Endothelial cell (in vitro differentiated cells): ENCODE measurements at regions not wholly inside any gene's neighbourhood (a gene's known extent, or its start where the extent isn't known, plus 50 kb on each side); places are given as distances from the start of the nearest gene placed in this dataset.

Experiments
- DNase-seq: peaks from one replicate; pipeline ENCODE4 v3.0.0; 2021; ENCODE audit warnings: low spot score
- H3K27ac Mint-ChIP-seq: one replicate; pipeline ENCODE4 v1.8.0; 2021; ENCODE audit warnings: mixed read lengths, inconsistent platforms; ENCODE audit not compliant: unreplicated experiment
- H3K27me3 Mint-ChIP-seq: one replicate; pipeline ENCODE4 v1.8.0; 2021; ENCODE audit warnings: mild to moderate bottlenecking, moderate library complexity, mixed read lengths, inconsistent platforms; ENCODE audit not compliant: unreplicated experiment
- H3K36me3 Mint-ChIP-seq: one replicate; pipeline ENCODE4 v1.8.0; 2021; ENCODE audit warnings: mild to moderate bottlenecking, low read depth, mixed read lengths, inconsistent platforms; ENCODE audit not compliant: unreplicated experiment
- H3K4me1 Mint-ChIP-seq: one replicate; pipeline ENCODE4 v1.8.0; 2021; ENCODE audit warnings: mild to moderate bottlenecking, mixed read lengths, inconsistent platforms; ENCODE audit not compliant: unreplicated experiment
- H3K4me3 Mint-ChIP-seq: one replicate; pipeline ENCODE4 v1.8.0; 2021; ENCODE audit warnings: mild to moderate bottlenecking, mixed read lengths, inconsistent platforms; ENCODE audit not compliant: unreplicated experiment
- H3K9me3 Mint-ChIP-seq: one replicate; pipeline ENCODE4 v1.8.0; 2021; ENCODE audit warnings: mixed read lengths, inconsistent platforms; ENCODE audit not compliant: unreplicated experiment
- TF ChIP-seq, protein P1 (sequence below): fragments of 200-600 bp; sonication (generic); IDR thresholded peaks from one replicate; pipeline ENCODE4 v1.5.0; 2021; ENCODE audit warnings: antibody characterized with exemption; ENCODE audit not compliant: unreplicated experiment

DNA sequence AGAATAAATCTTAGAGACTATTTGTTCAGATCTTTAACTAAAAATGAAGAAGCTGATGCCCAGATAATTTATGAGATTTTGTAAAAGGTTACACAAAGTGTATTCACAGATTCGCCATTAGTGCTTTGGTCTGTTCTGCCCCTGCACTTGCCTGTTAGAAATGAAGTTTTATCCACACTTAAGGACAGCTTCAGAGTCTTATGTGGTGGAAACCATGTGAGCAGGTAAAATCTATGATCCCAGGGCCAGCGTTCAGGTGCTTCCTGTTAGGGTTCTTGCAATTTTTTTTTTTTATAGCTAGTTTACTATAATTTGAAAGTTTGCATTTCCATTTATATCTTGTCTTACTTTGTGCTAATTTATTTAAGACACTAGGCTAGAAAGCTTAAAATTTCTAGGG, 561.6 kb downstream of the PRR16 start:
- no peak for DNase-seq
- TF ChIP-seq, protein P1, sequence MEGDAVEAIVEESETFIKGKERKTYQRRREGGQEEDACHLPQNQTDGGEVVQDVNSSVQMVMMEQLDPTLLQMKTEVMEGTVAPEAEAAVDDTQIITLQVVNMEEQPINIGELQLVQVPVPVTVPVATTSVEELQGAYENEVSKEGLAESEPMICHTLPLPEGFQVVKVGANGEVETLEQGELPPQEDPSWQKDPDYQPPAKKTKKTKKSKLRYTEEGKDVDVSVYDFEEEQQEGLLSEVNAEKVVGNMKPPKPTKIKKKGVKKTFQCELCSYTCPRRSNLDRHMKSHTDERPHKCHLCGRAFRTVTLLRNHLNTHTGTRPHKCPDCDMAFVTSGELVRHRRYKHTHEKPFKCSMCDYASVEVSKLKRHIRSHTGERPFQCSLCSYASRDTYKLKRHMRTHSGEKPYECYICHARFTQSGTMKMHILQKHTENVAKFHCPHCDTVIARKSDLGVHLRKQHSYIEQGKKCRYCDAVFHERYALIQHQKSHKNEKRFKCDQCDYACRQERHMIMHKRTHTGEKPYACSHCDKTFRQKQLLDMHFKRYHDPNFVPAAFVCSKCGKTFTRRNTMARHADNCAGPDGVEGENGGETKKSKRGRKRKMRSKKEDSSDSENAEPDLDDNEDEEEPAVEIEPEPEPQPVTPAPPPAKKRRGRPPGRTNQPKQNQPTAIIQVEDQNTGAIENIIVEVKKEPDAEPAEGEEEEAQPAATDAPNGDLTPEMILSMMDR: no peak
- H3K9me3 Mint-ChIP-seq: no peaks in the 10 kb centered on the region
- no peaks in the 10 kb centered on the region for H3K4me1 Mint-ChIP-seq
- H3K4me3 Mint-ChIP-seq: no peak overlapping the region
- no peaks in the 10 kb centered on the region for H3K36me3 Mint-ChIP-seq
- H3K27me3 Mint-ChIP-seq: no peaks in the 10 kb centered on the region
- no peak overlapping the region for H3K27ac Mint-ChIP-seq

DNA sequence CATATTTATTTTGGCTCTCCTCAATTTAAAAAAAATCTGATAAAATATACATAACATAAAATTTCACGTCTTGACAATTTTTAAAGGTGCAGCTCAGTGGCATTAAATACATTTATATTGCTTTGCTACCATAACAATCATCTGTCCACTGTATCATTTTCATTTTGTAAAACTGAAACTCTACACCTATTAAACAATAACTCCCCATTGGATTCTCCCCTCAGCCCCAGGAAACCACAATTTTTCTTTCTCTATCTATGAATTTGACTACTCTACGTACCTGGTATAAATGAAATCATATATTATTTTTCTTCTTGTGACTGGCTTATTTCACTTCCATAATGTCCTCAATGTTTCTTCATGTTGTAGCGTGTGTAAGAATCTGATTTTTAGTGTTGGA, 563.5 kb downstream of the PRR16 start:
- no peaks in the 10 kb centered on the region for H3K36me3 Mint-ChIP-seq
- no peaks in the 10 kb centered on the region for H3K4me1 Mint-ChIP-seq
- TF ChIP-seq, protein P1: no peak
- DNase-seq: no peak
- H3K9me3 Mint-ChIP-seq: no peaks in the 10 kb centered on the region
- H3K4me3 Mint-ChIP-seq: no peak overlapping the region
- no peaks in the 10 kb centered on the region for H3K27me3 Mint-ChIP-seq
- no peak overlapping the region for H3K27ac Mint-ChIP-seq

DNA sequence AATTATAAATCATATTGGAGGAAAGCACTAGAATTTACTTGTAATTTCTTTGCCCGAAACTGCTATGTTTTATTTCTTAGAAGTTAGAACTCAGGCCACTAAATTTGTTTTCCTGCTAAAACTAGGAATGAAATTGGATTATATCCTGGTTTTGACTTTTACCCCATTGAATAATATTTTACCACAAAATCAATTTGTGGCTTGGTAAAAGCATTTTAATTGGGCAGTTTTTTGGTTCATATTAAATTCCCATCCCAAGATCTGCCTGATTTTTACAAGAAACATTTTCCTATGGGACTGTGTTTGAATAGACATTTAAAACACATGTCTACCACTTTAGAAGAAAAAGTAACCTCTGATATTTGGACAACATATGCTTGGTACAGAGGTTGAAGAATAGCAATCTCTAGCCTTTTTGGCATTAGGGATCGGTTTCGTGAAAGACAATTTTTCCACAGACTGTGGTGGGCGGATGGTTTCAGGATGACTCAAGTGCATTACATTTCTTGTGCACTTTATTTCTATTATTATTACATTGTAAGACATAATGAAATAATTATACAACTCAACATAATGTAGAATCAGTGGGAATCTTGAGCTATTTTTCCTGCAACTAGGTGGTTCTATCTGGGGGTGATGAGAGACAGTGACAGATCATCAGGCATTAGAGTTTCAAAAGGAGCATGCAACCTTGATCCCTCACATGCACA, 565.6 kb downstream of the PRR16 start:
- no peak overlapping the region for H3K27ac Mint-ChIP-seq
- H3K9me3 Mint-ChIP-seq: no peaks in the 10 kb centered on the region
- no peaks in the 10 kb centered on the region for H3K36me3 Mint-ChIP-seq
- TF ChIP-seq, protein P1: no peak
- no peaks in the 10 kb centered on the region for H3K4me1 Mint-ChIP-seq
- no peak for DNase-seq
- H3K4me3 Mint-ChIP-seq: no peak overlapping the region
- H3K27me3 Mint-ChIP-seq: no peaks in the 10 kb centered on the region

DNA sequence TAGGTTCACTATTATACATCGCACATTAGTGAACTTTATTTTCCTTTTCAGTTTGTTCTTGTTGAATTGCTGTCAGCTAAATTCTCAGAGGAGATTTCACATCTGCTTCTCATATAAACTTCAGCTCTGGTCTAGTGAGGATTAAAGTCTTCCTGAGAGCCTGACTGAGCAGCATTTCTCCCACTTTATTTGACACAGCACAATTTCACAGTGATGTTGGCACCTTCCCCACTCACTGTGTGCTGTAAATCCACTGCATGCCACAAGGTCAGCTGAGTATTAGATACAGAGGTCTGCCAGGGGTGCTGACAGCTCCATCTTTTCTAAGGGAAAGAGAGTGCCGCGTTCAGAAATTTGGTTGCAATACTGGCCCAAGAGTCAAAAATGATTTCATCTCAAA, 567.4 kb downstream of the PRR16 start:
- no peak for DNase-seq
- no peak overlapping the region for H3K4me3 Mint-ChIP-seq
- TF ChIP-seq, protein P1: no peak
- H3K27ac Mint-ChIP-seq: no peak overlapping the region
- no peaks in the 10 kb centered on the region for H3K9me3 Mint-ChIP-seq
- H3K27me3 Mint-ChIP-seq: no peaks in the 10 kb centered on the region
- no peaks in the 10 kb centered on the region for H3K36me3 Mint-ChIP-seq
- no peaks in the 10 kb centered on the region for H3K4me1 Mint-ChIP-seq

DNA sequence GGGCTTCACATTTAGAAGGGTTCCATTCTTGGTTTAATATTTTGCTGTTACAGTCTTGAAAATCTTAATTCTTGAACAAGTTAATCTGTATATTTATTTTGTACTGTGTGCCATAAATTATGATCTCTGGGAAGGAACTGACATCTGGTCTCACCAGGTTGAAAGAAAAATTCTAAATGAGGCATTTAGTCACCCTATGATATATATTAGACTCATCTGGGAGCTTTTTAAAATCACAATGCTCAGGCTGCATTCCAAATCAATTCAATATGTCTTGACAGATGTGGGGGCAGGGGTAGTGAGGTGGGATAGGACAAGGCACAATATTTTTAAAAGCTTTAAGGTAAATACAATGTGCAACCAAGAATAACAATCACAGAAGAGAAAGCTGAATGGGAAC, 569.2 kb downstream of the PRR16 start:
- DNase-seq: no peak
- Mint-ChIP-seq H3K9me3 (no peaks in the 10 kb centered on the region), H3K36me3 (no peaks in the 10 kb centered on the region), H3K4me1 (no peaks in the 10 kb centered on the region), H3K27me3 (no peaks in the 10 kb centered on the region), H3K4me3 (no peak overlapping the region), H3K27ac (no peak overlapping the region)
- TF ChIP-seq, protein P1: no peak
